Lower leg skin (tissue), 3 donors: ENCODE measurements at regions not wholly inside any gene's neighbourhood (a gene's known extent, or its start where the extent isn't known, plus 50 kb on each side); places are given as distances from the start of the nearest gene placed in this dataset.

Source experiments
- CTCF ChIP-seq, 3 donors: fragments of 450-650 bp; IDR thresholded peaks; one replicate each; pipeline ENCODE4 v1.5.1; 2016; ENCODE audit warnings: antibody characterized with exemption in 3 of 3, mild to moderate bottlenecking in 3 of 3, moderate library complexity in 2 of 3
- POLR2A ChIP-seq, 2 donors: fragments of 450-650 bp; IDR thresholded peaks; one replicate each; pipeline ENCODE4 v1.6.1; 2016 to 2017; ENCODE audit warnings: antibody characterized with exemption in 2 of 2, mild to moderate bottlenecking in 1 of 2, moderate library complexity in 1 of 2

- no peak for TF ChIP-seq CTCF (IDR thresholded peaks at IDR 0.05)
- no peak for TF ChIP-seq POLR2A (IDR thresholded peaks at IDR 0.05)
These were observed 1023.4 kb upstream of the KLHL29 start for GRCh38 chr2:22361571-22361970.
